Stomach (tissue), 4 donors: ENCODE measurements at regions not wholly inside any gene's neighbourhood (a gene's known extent, or its start where the extent isn't known, plus 50 kb on each side); places are given as distances from the start of the nearest gene placed in this dataset.

ENCODE experiments used
- EP300 ChIP-seq: sonication (generic); formaldehyde crosslinking; IDR thresholded peaks from one replicate; pipeline ENCODE4 v1.6.1; 2017; ENCODE audit warnings: antibody characterized with exemption
- POLR2A ChIP-seq, 4 donors: fragments of 450-650 bp; IDR thresholded peaks; one replicate each; pipeline ENCODE4 v1.6.1; 2016; ENCODE audit warnings: antibody characterized with exemption in 4 of 4, control low read depth in 2 of 4, mild to moderate bottlenecking in 1 of 4, moderate library complexity in 1 of 4
- POLR2AphosphoS5 ChIP-seq, 3 donors: sonication (generic); formaldehyde crosslinking; IDR thresholded peaks; one replicate each; pipeline ENCODE4 v1.6.1; 2016; ENCODE audit warnings: antibody characterized with exemption in 3 of 3
- TF ChIP-seq, protein P1 (sequence below), 7 experiments: fragments of 450-650 bp in 4 of 7; fragments of 200-600 bp in 3 of 7; sonication (generic) in 3 of 7; IDR thresholded peaks; one replicate each; pipeline ENCODE4 v1.5.1; 2016 to 2019; ENCODE audit warnings: antibody characterized with exemption in 7 of 7, control low read depth in 2 of 7, mild to moderate bottlenecking in 1 of 7

DNA sequence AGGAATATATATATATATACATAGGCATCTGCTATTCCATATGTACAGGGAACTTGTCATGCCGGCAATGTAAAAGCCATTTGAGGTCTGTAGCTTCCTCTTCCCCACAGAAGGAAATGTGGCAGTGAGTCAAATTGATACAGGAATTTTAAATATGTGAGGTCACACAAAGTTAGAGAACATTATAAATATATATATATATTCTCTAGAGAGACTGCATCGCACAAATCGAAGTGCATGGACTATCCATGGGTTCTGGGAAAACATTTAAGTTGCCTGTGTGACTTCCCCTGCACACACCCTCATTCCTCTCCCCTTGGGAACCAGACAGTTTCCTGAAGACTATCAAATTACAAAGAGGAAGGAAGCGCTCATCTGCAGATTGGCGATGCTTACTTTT, 100.9 kb upstream of the CCDC91 start:
- TF ChIP-seq EP300 (no peak), POLR2AphosphoS5 (IDR thresholded peaks at IDR 0.05) (no peak), POLR2A (IDR thresholded peaks at IDR 0.05) (no peak)
- TF ChIP-seq, protein P1, sequence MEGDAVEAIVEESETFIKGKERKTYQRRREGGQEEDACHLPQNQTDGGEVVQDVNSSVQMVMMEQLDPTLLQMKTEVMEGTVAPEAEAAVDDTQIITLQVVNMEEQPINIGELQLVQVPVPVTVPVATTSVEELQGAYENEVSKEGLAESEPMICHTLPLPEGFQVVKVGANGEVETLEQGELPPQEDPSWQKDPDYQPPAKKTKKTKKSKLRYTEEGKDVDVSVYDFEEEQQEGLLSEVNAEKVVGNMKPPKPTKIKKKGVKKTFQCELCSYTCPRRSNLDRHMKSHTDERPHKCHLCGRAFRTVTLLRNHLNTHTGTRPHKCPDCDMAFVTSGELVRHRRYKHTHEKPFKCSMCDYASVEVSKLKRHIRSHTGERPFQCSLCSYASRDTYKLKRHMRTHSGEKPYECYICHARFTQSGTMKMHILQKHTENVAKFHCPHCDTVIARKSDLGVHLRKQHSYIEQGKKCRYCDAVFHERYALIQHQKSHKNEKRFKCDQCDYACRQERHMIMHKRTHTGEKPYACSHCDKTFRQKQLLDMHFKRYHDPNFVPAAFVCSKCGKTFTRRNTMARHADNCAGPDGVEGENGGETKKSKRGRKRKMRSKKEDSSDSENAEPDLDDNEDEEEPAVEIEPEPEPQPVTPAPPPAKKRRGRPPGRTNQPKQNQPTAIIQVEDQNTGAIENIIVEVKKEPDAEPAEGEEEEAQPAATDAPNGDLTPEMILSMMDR (IDR thresholded peaks at IDR 0.05): no peak
